ENCODE measurements at regions not wholly inside any gene's neighbourhood (a gene's known extent, or its start where the extent isn't known, plus 50 kb on each side); places are given as distances from the start of the nearest gene placed in this dataset.

DNA sequence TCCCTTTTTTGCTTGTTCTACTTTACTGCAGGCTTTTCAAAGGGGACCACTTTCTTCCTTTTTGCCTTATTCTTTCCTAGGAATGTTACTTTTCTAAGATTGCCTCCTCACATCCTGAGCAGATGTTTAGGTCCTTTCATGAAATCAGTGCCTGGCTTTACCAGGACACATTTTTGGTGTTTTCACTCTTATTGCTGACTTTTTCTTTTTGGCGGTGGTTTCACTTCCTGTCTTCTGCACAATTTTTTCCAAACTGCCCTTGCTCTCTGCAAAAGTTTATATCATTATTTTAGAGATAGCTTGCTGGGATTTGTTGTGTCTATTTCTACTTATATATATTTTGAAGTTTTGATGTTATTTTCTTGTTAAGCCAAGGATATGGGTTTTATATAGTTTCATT lies 332.2 kb upstream of the MTPN start:
- TF ChIP-seq, protein P1, sequence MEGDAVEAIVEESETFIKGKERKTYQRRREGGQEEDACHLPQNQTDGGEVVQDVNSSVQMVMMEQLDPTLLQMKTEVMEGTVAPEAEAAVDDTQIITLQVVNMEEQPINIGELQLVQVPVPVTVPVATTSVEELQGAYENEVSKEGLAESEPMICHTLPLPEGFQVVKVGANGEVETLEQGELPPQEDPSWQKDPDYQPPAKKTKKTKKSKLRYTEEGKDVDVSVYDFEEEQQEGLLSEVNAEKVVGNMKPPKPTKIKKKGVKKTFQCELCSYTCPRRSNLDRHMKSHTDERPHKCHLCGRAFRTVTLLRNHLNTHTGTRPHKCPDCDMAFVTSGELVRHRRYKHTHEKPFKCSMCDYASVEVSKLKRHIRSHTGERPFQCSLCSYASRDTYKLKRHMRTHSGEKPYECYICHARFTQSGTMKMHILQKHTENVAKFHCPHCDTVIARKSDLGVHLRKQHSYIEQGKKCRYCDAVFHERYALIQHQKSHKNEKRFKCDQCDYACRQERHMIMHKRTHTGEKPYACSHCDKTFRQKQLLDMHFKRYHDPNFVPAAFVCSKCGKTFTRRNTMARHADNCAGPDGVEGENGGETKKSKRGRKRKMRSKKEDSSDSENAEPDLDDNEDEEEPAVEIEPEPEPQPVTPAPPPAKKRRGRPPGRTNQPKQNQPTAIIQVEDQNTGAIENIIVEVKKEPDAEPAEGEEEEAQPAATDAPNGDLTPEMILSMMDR (conservative IDR thresholded peaks at IDR 0.05; ENCODE audit: low read length) = no peak
- no peak for TF ChIP-seq EZH2phosphoT487 (IDR thresholded peaks at IDR 0.05; ENCODE audit: borderline replicate concordance)

Data from Loucy (cell line).